Natural killer cell (primary cell): ENCODE measurements at regions not wholly inside any gene's neighbourhood (a gene's known extent, or its start where the extent isn't known, plus 50 kb on each side); places are given as distances from the start of the nearest gene placed in this dataset.

Source experiments
- ATAC-seq, 3 donors: fragments of 150-1000 bp in 2 of 3; fragments of 200-7000 bp in 1 of 3; cut with Tn5 transposase; 1 replicate in 1 of 3; 2 replicates in 2 of 3; pipeline ENCODE4 v1.10.0; 2021; ENCODE audit warnings: mild to moderate bottlenecking in 2 of 3, moderate library complexity in 2 of 3
- DNase-seq, 2 donors: peaks; one replicate each; pipeline versions ENCODE4 v3.0.0 to v3.0.0-alpha.2; 2013 to 2021; ENCODE audit warnings: mixed read lengths in 1 of 2
- H3K27ac ChIP-seq: one replicate; pipeline ENCODE4 v1.5.1; 2013; ENCODE audit warnings: mild to moderate bottlenecking, low read length
- H3K27me3 ChIP-seq: one replicate; pipeline ENCODE4 v1.6.1; 2013; ENCODE audit warnings: low read length; ENCODE audit not compliant: control insufficient read depth, insufficient read depth
- H3K36me3 ChIP-seq: one replicate; pipeline ENCODE4 v1.6.1; 2013; ENCODE audit warnings: low read length; ENCODE audit not compliant: control insufficient read depth, insufficient read depth
- H3K4me1 ChIP-seq: one replicate; pipeline ENCODE4 v1.6.1; 2013; ENCODE audit warnings: low read length; ENCODE audit not compliant: control insufficient read depth, insufficient read depth
- H3K4me3 ChIP-seq: one replicate; pipeline ENCODE4 v1.5.1; 2013; ENCODE audit warnings: low read length
- H3K9me3 ChIP-seq: one replicate; pipeline ENCODE4 v1.6.1; 2013; ENCODE audit warnings: low read length; ENCODE audit not compliant: control insufficient read depth, insufficient read depth
- H3K27ac Mint-ChIP-seq, 2 donors: one replicate each; pipeline ENCODE4 v1.8.0; 2022; ENCODE audit warnings: mild to moderate bottlenecking in 2 of 2, mixed read lengths in 2 of 2, moderate library complexity in 1 of 2
- H3K27me3 Mint-ChIP-seq, 2 donors: one replicate each; pipeline ENCODE4 v1.8.0; 2022; ENCODE audit warnings: low read depth in 2 of 2, mixed read lengths in 2 of 2
- H3K36me3 Mint-ChIP-seq: one replicate; pipeline ENCODE4 v1.8.0; 2022; ENCODE audit warnings: mixed read lengths
- H3K4me1 Mint-ChIP-seq, 2 donors: one replicate each; pipeline ENCODE4 v1.8.0; 2022; ENCODE audit warnings: mixed read lengths in 2 of 2
- H3K4me3 Mint-ChIP-seq: one replicate; pipeline ENCODE4 v1.8.0; 2022; ENCODE audit warnings: mild to moderate bottlenecking, moderate library complexity, mixed read lengths
- H3K9me3 Mint-ChIP-seq, 2 donors: one replicate each; pipeline ENCODE4 v1.8.0; 2022; ENCODE audit warnings: mixed read lengths in 2 of 2
- CTCF ChIP-seq: fragments of 200-600 bp; IDR thresholded peaks from one replicate; pipeline ENCODE4 v1.8.0; 2022; ENCODE audit warnings: antibody characterized with exemption
- WGBS: methylation state at CpG from one replicate; pipeline ENCODE4 v1.1.7; 2013; ENCODE audit warnings: missing lambda C conversion rate; ENCODE audit not compliant: insufficient coverage; 5-methylcytosine and 5-hydroxymethylcytosine counted together
- intact Hi-C: fragments of 100-400 bp; cut with micrococcal nuclease; formaldehyde crosslinking; loops from one replicate; pipeline ENCODE4 v1.14.2; 2022

- no peak overlapping the region for H3K4me3 ChIP-seq
- ATAC-seq (no peak), DNase-seq (no peak)
- Mint-ChIP-seq H3K36me3 (no peaks in the 10 kb centered on the region), H3K27ac (no peak overlapping the region), H3K9me3 (no peaks in the 10 kb centered on the region), H3K4me1 (no peaks in the 10 kb centered on the region), H3K27me3 (peaks cover 11 to 12% of the 10 kb centered on the region in 2 donors), H3K4me3 (no peak overlapping the region)
- H3K9me3 ChIP-seq = no peaks in the 10 kb centered on the region
- TF ChIP-seq CTCF = no peak
- H3K36me3 ChIP-seq = no peaks in the 10 kb centered on the region
- intact Hi-C loops = no loop called here
- no peak overlapping the region for H3K27ac ChIP-seq
- H3K27me3 ChIP-seq = no peaks in the 10 kb centered on the region
- no peaks in the 10 kb centered on the region for H3K4me1 ChIP-seq
- 83% methylated on average over 3 of the region's 3 CpGs for WGBS
These were observed 104.5 kb upstream of the FAM20A start for GRCh38 chr17:68705714-68706076.

GRCh38 chr17:68704871-68705713, 103.9 kb upstream of the FAM20A start:
- WGBS = 79% methylated on average over 11 of the region's 11 CpGs
- DNase-seq = no peak
- Histone ChIP-seq H3K9me3 (no peaks in the 10 kb centered on the region), H3K27ac (no peak overlapping the region), H3K4me3 (no peak overlapping the region), H3K4me1 (no peaks in the 10 kb centered on the region), H3K36me3 (no peaks in the 10 kb centered on the region), H3K27me3 (no peaks in the 10 kb centered on the region)
- Mint-ChIP-seq H3K4me1 (no peaks in the 10 kb centered on the region), H3K36me3 (no peaks in the 10 kb centered on the region), H3K27ac (no peak overlapping the region), H3K27me3 (peaks cover 9 to 12% of the 10 kb centered on the region in 2 donors), H3K9me3 (no peaks in the 10 kb centered on the region), H3K4me3 (no peak overlapping the region)
- TF ChIP-seq CTCF = no peak
- no peak for ATAC-seq
- intact Hi-C loops = no loop called here

- H3K9me3 Mint-ChIP-seq = no peaks in the 10 kb centered on the region
- Histone ChIP-seq H3K27ac (no peak overlapping the region), H3K4me1 (no peaks in the 10 kb centered on the region), H3K27me3 (no peaks in the 10 kb centered on the region), H3K4me3 (no peak overlapping the region), H3K9me3 (no peaks in the 10 kb centered on the region), H3K36me3 (no peaks in the 10 kb centered on the region)
- no peak for DNase-seq
- intact Hi-C loops = no loop called here
- no peaks in the 10 kb centered on the region for H3K36me3 Mint-ChIP-seq
- H3K4me1 Mint-ChIP-seq = no peaks in the 10 kb centered on the region
- 65% methylated on average over 2 of the region's 2 CpGs for WGBS
- no peak overlapping the region for H3K27ac Mint-ChIP-seq
- H3K27me3 Mint-ChIP-seq = peaks cover 10 to 27% of the 10 kb centered on the region in 2 donors
- no peak for ATAC-seq
- H3K4me3 Mint-ChIP-seq = no peak overlapping the region
- TF ChIP-seq CTCF = no peak
These were observed 99.9 kb upstream of the FAM20A start for GRCh38 chr17:68701046-68701445.

- intact Hi-C loops = no loop called here
- DNase-seq = no peak
- no peak overlapping the region for H3K4me3 Mint-ChIP-seq
These were observed 99.3 kb upstream of the FAM20A start for GRCh38 chr17:68700421-68700820.

More at GRCh38 chr17:68700421-68700820, 99.3 kb upstream of the FAM20A start:
- WGBS = 75% methylated on average over 4 of the region's 4 CpGs
- Histone ChIP-seq H3K4me3 (no peak overlapping the region), H3K27me3 (no peaks in the 10 kb centered on the region), H3K27ac (no peak overlapping the region), H3K36me3 (no peaks in the 10 kb centered on the region), H3K9me3 (no peaks in the 10 kb centered on the region), H3K4me1 (no peaks in the 10 kb centered on the region)
- TF ChIP-seq CTCF = no peak
- H3K9me3 Mint-ChIP-seq = no peaks in the 10 kb centered on the region
- no peak overlapping the region for H3K27ac Mint-ChIP-seq
- no peaks in the 10 kb centered on the region for H3K36me3 Mint-ChIP-seq
- no peak for ATAC-seq
- H3K4me1 Mint-ChIP-seq = no peaks in the 10 kb centered on the region
- peaks cover 10 to 27% of the 10 kb centered on the region in 2 donors for H3K27me3 Mint-ChIP-seq
